ENCODE measurements at regions not wholly inside any gene's neighbourhood (a gene's known extent, or its start where the extent isn't known, plus 50 kb on each side); places are given as distances from the start of the nearest gene placed in this dataset.
A peak's percentile ranks its signal among the peaks of the same experiment; 100 is the strongest.

GRCh38 chr15:66905185-66905584 is 160.2 kb upstream of the SMAD3 start:
- H3K27ac ChIP-seq: no peak overlapping the region
- TF ChIP-seq CTCF (conservative IDR thresholded peaks at IDR 0.05): no peak

DNA sequence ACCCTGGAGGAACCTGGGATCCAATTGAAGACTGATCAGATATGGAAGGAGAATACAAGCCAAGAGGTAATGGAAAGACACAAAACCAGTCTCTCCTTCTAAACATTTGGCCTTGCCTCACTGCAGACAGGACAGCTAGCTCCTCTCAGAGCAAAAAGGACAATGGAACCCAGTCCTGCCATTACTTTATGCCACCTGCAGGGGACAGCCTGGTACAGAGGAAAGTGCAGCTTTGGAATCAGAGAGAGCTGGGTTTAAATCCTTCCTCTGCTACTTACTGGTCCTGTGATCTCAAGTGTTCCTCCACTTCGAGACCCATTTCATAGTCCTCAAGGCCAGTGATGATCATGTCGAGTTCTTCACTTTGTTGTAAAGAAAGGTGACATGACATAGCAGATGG is 159.4 kb upstream of the SMAD3 start:
- no peak overlapping the region for H3K27ac ChIP-seq
- no peak for TF ChIP-seq CTCF (conservative IDR thresholded peaks at IDR 0.05)

GRCh38 chr15:66906668-66907614 is 158.5 kb upstream of the SMAD3 start:
- H3K27ac ChIP-seq: no peak overlapping the region
- no peak for TF ChIP-seq CTCF (conservative IDR thresholded peaks at IDR 0.05)

DNA sequence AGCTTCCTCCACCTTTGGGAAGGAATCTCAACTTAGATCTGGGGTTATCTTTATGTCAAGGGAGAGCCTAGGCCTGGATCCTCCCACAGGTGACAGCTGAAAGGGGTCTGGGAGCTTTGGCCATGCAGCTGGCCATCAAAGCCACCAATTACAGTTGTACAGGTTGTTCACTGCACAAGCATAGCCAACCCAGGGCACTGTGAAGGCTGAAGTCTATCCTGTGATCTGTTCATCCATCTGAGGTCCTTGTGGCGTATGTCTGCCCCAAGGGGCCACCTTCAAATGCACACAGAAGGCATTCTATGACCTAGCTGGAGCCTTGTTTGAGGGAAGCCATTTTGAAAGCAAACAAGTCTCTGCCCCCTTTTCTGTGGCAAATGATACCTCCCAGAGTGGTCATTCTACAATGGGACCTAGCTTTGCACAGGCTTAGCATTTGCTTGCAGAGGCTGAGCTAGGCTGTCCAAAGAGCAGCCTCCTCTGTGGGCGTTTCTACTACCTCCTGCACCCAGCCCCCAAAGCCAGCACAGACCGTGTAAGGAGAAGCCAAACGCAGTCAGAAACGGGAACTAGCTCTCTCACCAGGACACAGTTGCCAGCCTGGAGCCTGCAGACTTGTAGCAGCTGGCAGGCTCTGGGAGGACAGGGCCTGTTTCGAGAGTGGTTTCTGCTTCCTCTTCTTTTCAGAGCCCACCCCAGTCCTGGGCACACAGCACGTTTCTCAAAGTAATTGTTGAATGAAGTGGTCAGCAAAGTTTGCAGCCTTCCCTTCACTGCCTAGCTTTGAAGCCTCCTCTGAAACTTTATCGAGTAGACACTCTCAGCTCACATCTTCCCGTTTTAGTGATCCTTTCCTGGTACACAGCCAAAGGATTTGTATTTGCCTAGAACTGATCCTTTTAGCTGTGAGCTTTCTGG is 157.3 kb upstream of the SMAD3 start:
- TF ChIP-seq CTCF (conservative IDR thresholded peaks at IDR 0.05): no peak
- peak overlapping the region; percentile 17; the same call in 1 of the 2 replicates for H3K27ac ChIP-seq

- TF ChIP-seq CTCF (conservative IDR thresholded peaks at IDR 0.05): no peak
- peak overlapping the region; percentile 17; the same call in 1 of the 2 replicates for H3K27ac ChIP-seq
These were observed 156.7 kb upstream of the SMAD3 start for GRCh38 chr15:66908744-66909095.

DNA sequence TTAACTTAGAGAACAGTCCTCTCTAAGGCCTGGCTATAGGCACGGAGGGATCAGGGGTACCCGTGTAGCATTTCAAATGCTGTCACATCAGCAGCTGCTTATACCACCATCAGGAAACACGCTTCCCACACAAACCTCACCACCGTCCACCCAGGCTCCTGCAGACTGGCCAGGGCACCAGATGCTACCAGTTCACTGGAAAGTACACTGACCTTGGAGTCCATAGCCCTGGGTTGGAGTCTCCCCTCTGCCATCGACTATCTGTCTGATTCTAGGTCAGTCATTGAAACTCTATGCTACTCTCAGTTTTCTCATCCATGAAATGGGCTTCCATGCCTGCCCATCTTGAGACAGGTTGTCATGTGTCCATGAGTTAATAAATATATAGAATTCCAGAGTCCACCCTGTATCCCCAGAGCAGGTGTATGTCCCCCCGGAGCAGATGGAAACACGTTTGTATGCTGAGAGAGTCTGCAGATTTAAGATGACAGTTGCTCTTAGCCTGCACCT is 156.0 kb upstream of the SMAD3 start:
- TF ChIP-seq CTCF (conservative IDR thresholded peaks at IDR 0.05): no peak

More for the DNA sequence above, 156.0 kb upstream of the SMAD3 start:
- no peak overlapping the region for H3K27ac ChIP-seq
